Left ventricle myocardium inferior (tissue), 1 donor: ENCODE measurements at regions not wholly inside any gene's neighbourhood (a gene's known extent, or its start where the extent isn't known, plus 50 kb on each side); places are given as distances from the start of the nearest gene placed in this dataset.
A peak's percentile ranks its signal among the peaks of the same experiment; 100 is the strongest.

Experiments used
- DNase-seq: peaks from one replicate; pipeline ENCODE4 v3.0.0-alpha.2; 2020
- H3K27ac ChIP-seq: fragments of 200-600 bp; replicated peaks from 2 replicates; pipeline ENCODE4 v1.8.0; 2021
- H3K27me3 ChIP-seq: fragments of 200-600 bp; 2 replicates; pipeline ENCODE4 v1.8.0; 2021; ENCODE audit warnings: low read depth
- H3K36me3 ChIP-seq: fragments of 200-600 bp; 2 replicates; pipeline ENCODE4 v1.8.0; 2021
- H3K4me1 ChIP-seq: fragments of 200-600 bp; 2 replicates; pipeline ENCODE4 v1.8.0; 2021
- H3K4me3 ChIP-seq: fragments of 200-600 bp; 2 replicates; pipeline ENCODE4 v1.8.0; 2021; ENCODE audit warnings: mild to moderate bottlenecking, moderate library complexity
- H3K9me3 ChIP-seq: fragments of 200-600 bp; replicated peaks from 2 replicates; pipeline ENCODE4 v1.8.0; 2021
- CTCF ChIP-seq: fragments of 200-600 bp; IDR thresholded peaks from 2 replicates; pipeline ENCODE4 v1.8.0; 2021; ENCODE audit warnings: antibody characterized with exemption, mild to moderate bottlenecking, borderline replicate concordance
- intact Hi-C: fragments of 100-400 bp; cut with micrococcal nuclease; formaldehyde crosslinking; loops from one replicate; pipeline ENCODE4 v1.11.0; 2022
- donor health status: DM: no; HTN: yes; CAD: no; lungs with severe emphysema.

DNA sequence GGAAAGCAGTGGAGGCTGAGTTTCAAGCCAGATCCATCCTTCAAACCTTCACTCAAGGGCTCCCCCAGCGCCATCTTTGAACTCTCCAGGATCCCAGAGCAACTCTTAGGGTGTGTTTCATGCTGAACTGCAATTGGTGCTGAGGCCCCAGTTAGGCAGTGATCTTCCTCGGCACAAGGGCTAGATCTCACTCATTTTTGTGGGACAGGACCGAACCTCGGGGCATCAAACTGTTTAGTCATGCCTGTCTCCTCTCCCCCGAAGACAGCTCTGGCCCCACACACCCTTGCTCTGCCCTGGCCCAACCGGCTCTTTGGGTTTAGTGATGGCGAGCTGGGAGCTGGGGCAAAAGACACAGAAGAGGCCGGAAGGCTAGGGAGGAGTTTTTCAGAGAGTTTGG, 115.1 kb downstream of the NUFIP1 start:
- Histone ChIP-seq H3K4me3 (no peak overlapping the region), H3K9me3 (peaks cover 11% of the 10 kb centered on the region), H3K27ac (no peak overlapping the region), H3K4me1 (peaks cover 17% of the 10 kb centered on the region), H3K27me3 (no peaks in the 10 kb centered on the region), H3K36me3 (no peaks in the 10 kb centered on the region)
- intact Hi-C loops: loop anchor here (10.0 kb wide), 1 partner anchor 379 kb away; no protein-coding TSS in a partner anchor
- no peak for DNase-seq
- TF ChIP-seq CTCF: no peak

- no peak overlapping the region for H3K4me3 ChIP-seq
- peaks cover 11% of the 10 kb centered on the region for H3K9me3 ChIP-seq
- no peaks in the 10 kb centered on the region for H3K36me3 ChIP-seq
- DNase-seq: no peak
- no peak for TF ChIP-seq CTCF
- H3K27ac ChIP-seq: no peak overlapping the region
- H3K4me1 ChIP-seq: peaks cover 17% of the 10 kb centered on the region
- H3K27me3 ChIP-seq: no peaks in the 10 kb centered on the region
- intact Hi-C loops: loop anchor here (10.0 kb wide), 1 partner anchor 379 kb away; no protein-coding TSS in a partner anchor
Observed at GRCh38 chr13:44873461-44873860, 115.8 kb downstream of the NUFIP1 start.

GRCh38 chr13:44872751-44873150, 116.5 kb downstream of the NUFIP1 start:
- H3K9me3 ChIP-seq: peaks cover 11% of the 10 kb centered on the region
- DNase-seq: no peak
- H3K36me3 ChIP-seq: no peaks in the 10 kb centered on the region
- no peak overlapping the region for H3K4me3 ChIP-seq
- intact Hi-C loops: loop anchor here (10.0 kb wide), 1 partner anchor 378 kb away; no protein-coding TSS in a partner anchor
- H3K27me3 ChIP-seq: no peaks in the 10 kb centered on the region
- TF ChIP-seq CTCF: no peak
- peaks cover 17% of the 10 kb centered on the region for H3K4me1 ChIP-seq
- H3K27ac ChIP-seq: no peak overlapping the region

DNA sequence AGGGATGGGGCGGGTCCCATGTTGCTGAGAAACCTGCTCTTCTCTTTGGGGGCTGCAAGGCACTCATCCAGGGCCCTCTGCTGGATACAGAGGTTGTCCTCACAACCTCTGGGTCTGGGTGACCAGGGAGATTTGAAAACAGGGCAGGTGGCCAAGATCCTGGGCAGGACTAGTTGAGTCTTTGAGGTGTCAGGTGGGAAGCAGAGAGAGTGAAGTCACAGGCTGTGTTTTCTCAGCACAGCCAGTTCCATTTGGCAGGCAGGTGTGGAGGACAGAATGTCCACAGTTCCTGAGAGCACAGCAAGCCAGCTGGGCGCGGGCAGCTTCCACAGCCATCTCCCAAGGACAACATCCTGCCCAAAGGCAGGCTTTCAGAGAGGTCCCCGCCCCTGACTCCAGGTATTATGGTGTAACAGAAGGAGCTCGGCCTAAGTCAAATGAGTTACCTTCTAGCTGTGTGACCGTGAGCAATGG, 118.8 kb downstream of the NUFIP1 start:
- H3K27me3 ChIP-seq: no peaks in the 10 kb centered on the region
- peaks cover 9% of the 10 kb centered on the region for H3K9me3 ChIP-seq
- intact Hi-C loops: loop anchor here (10.0 kb wide), 1 partner anchor 376 kb away; no protein-coding TSS in a partner anchor
- peak; percentile 75 for DNase-seq
- peaks cover 17% of the 10 kb centered on the region for H3K4me1 ChIP-seq
- TF ChIP-seq CTCF: peak; percentile 32
- H3K27ac ChIP-seq: peak overlapping the region; percentile 75
- no peaks in the 10 kb centered on the region for H3K36me3 ChIP-seq
- no peak overlapping the region for H3K4me3 ChIP-seq

- Histone ChIP-seq H3K4me3 (no peak overlapping the region), H3K27me3 (no peaks in the 10 kb centered on the region), H3K4me1 (peaks cover 17% of the 10 kb centered on the region), H3K36me3 (no peaks in the 10 kb centered on the region), H3K27ac (no peak overlapping the region), H3K9me3 (peaks cover 9% of the 10 kb centered on the region)
- no peak for TF ChIP-seq CTCF
- intact Hi-C loops: no loop called here
- no peak for DNase-seq
Observed at GRCh38 chr13:44869167-44869566, 120.1 kb downstream of the NUFIP1 start.
